Tibial artery (tissue), 4 donors: ENCODE measurements at regions not wholly inside any gene's neighbourhood (a gene's known extent, or its start where the extent isn't known, plus 50 kb on each side); places are given as distances from the start of the nearest gene placed in this dataset.
A peak's percentile ranks its signal among the peaks of the same experiment; 100 is the strongest.
"Not testable (repeated sequence)": the region's sequence is repeated elsewhere in the genome, so short reads cannot be mapped to it uniquely, and the experiment has no call there.

Experiments
- DNase-seq, 2 donors: peaks; one replicate each; pipeline ENCODE4 v3.0.0-alpha.2; 2019
- H3K27ac ChIP-seq, 2 donors: fragments of 200-600 bp; sonication (generic) in 1 of 2; 1 replicate in 1 of 2; 2 replicates in 1 of 2; pipeline ENCODE4 v1.5.1; 2018 to 2019; ENCODE audit warnings: mild to moderate bottlenecking in 1 of 2
- H3K27me3 ChIP-seq, 2 donors: fragments of 200-600 bp; sonication (generic) in 1 of 2; one replicate each; pipeline versions ENCODE4 v1.5.1 to v1.6.0; 2016 to 2019
- H3K36me3 ChIP-seq, 3 donors: fragments of 200-600 bp; sonication (generic) in 2 of 3; one replicate each; pipeline ENCODE4 v1.5.1; 2016 to 2019; ENCODE audit warnings: mild to moderate bottlenecking in 2 of 3
- H3K4me1 ChIP-seq, 4 donors: fragments of 200-600 bp; sonication (generic) in 2 of 4; 1 replicate in 3 of 4; 2 replicates in 1 of 4; pipeline ENCODE4 v1.5.1; 2016 to 2019
- H3K4me3 ChIP-seq, 2 donors: fragments of 200-600 bp; sonication (generic) in 1 of 2; 1 replicate in 1 of 2; 2 replicates in 1 of 2; pipeline ENCODE4 v1.5.1; 2018 to 2019; ENCODE audit warnings: mild to moderate bottlenecking in 2 of 2
- H3K9me3 ChIP-seq, 3 donors: fragments of 200-600 bp; sonication (generic) in 1 of 3; one replicate each; pipeline ENCODE4 v1.5.1; 2016 to 2019
- CTCF ChIP-seq, 2 experiments: fragments of 200-600 bp in 1 of 2; fragments of 450-650 bp in 1 of 2; IDR thresholded peaks; one replicate each; pipeline ENCODE4 v1.5.1; 2017 to 2019; ENCODE audit warnings: antibody characterized with exemption in 2 of 2, mild to moderate bottlenecking in 1 of 2, moderate library complexity in 1 of 2
- intact Hi-C: fragments of 100-400 bp; cut with DNase I; formaldehyde crosslinking; loops from one replicate; pipeline ENCODE4 v1.15.0; 2023; ENCODE audit warnings: low total_unique reads

- no peak overlapping the region for H3K4me3 ChIP-seq
- H3K27ac ChIP-seq = no peak overlapping the region
- H3K4me1 ChIP-seq = no peaks in the 10 kb centered on the region
- no peak for TF ChIP-seq CTCF (IDR thresholded peaks at IDR 0.05)
- H3K36me3 ChIP-seq = no peaks in the 10 kb centered on the region
- no peak for DNase-seq
- H3K27me3 ChIP-seq = no peaks in the 10 kb centered on the region
- H3K9me3 ChIP-seq = no peaks in the 10 kb centered on the region
- intact Hi-C loops = no loop called here
Observed at GRCh38 chr13:87538366-87539052, 132.7 kb upstream of the SLITRK5 start.

GRCh38 chr13:87553142-87553541 lies 118.0 kb upstream of the SLITRK5 start:
- Histone ChIP-seq H3K9me3 (no peaks in the 10 kb centered on the region), H3K4me1 (no peaks in the 10 kb centered on the region), H3K4me3 (no peak overlapping the region), H3K27ac (no peak overlapping the region), H3K36me3 (no peaks in the 10 kb centered on the region), H3K27me3 (no peaks in the 10 kb centered on the region)
- TF ChIP-seq CTCF (IDR thresholded peaks at IDR 0.05) = no peak
- DNase-seq = no peak
- intact Hi-C loops = no loop called here

GRCh38 chr13:87554045-87554444 lies 117.1 kb upstream of the SLITRK5 start:
- H3K9me3 ChIP-seq = no peaks in the 10 kb centered on the region
- H3K4me3 ChIP-seq = no peak overlapping the region
- H3K36me3 ChIP-seq = no peaks in the 10 kb centered on the region
- no peak for TF ChIP-seq CTCF (IDR thresholded peaks at IDR 0.05)
- H3K27me3 ChIP-seq = no peaks in the 10 kb centered on the region
- H3K27ac ChIP-seq = no peak overlapping the region
- no peaks in the 10 kb centered on the region for H3K4me1 ChIP-seq
- DNase-seq = no peak
- intact Hi-C loops = no loop called here

GRCh38 chr13:87557788-87558187 lies 113.4 kb upstream of the SLITRK5 start:
- H3K4me1 ChIP-seq = no peaks in the 10 kb centered on the region
- H3K27ac ChIP-seq = no peak overlapping the region
- H3K9me3 ChIP-seq = no peaks in the 10 kb centered on the region
- H3K4me3 ChIP-seq = no peak overlapping the region
- TF ChIP-seq CTCF (IDR thresholded peaks at IDR 0.05) = no peak
- H3K27me3 ChIP-seq = no peaks in the 10 kb centered on the region
- intact Hi-C loops = no loop called here
- DNase-seq = no peak
- H3K36me3 ChIP-seq = no peaks in the 10 kb centered on the region

- H3K27ac ChIP-seq, H3K9me3 ChIP-seq, H3K4me1 ChIP-seq, H3K4me3 ChIP-seq, intact Hi-C loops, H3K36me3 ChIP-seq, H3K27me3 ChIP-seq: not testable (repeated sequence)
- peak in 1 of 2 donors; percentile 60 for DNase-seq
Observed at GRCh38 chr13:87561580-87561979, 109.6 kb upstream of the SLITRK5 start.

GRCh38 chr13:87570669-87571068 lies 100.5 kb upstream of the SLITRK5 start:
- no peaks in the 10 kb centered on the region for H3K36me3 ChIP-seq
- DNase-seq = no peak
- H3K27ac ChIP-seq = no peak overlapping the region
- H3K27me3 ChIP-seq = no peaks in the 10 kb centered on the region
- no peaks in the 10 kb centered on the region for H3K9me3 ChIP-seq
- intact Hi-C loops = no loop called here
- H3K4me3 ChIP-seq = no peak overlapping the region
- no peaks in the 10 kb centered on the region for H3K4me1 ChIP-seq
- no peak for TF ChIP-seq CTCF (IDR thresholded peaks at IDR 0.05)
